GM12864 (cell line): ENCODE measurements at regions not wholly inside any gene's neighbourhood (a gene's known extent, or its start where the extent isn't known, plus 50 kb on each side); places are given as distances from the start of the nearest gene placed in this dataset.

Experiments
- DNase-seq: peaks from one replicate; pipeline ENCODE4 v3.0.0-alpha.2; 2011; ENCODE audit warnings: low read depth
- H3K4me3 ChIP-seq: 2 replicates; pipeline ENCODE4 v1.5.1; 2011; ENCODE audit warnings: mild to moderate bottlenecking, low read depth, low read length, control low read depth
- TF ChIP-seq, protein P1 (sequence below): IDR thresholded peaks from 2 replicates; pipeline ENCODE4 v1.5.1; 2011; ENCODE audit warnings: low read depth, mild to moderate bottlenecking, moderate library complexity, low read length, control low read depth, inconsistent platforms; ENCODE audit errors: missing control alignments

DNA sequence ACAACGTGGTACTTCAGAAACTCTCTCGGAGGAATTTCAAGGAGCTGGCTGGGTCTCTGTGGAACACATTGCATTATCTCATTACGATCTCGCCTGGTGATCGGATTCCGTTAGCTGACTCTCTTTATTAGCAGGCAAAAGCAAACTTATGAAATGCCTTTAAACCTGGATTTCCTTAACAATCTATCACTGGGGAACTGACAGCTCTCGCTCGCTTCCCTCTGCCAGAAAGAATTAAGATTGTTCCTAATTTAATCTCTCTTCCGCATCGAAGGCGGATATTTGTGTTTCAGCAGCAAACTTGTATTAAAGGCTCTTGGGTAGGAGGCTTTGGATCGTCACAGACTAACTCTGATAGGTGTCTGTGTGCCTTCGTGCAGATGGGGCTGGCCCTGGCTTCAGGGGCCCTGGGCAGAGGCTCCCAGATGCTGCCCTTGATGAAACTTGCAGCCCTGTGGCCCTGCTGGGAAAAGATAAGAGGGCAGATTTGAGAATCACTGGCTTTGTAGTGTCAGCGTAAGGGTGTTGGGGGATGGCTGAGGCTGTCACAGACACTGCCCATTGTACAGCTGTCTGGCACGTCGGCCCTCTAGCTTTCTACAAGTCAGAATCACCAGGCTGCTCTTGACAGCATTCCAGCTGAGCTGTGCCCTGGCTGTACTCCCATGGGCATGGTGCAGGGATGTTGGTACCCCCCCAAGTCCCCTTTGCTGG, 162.2 kb upstream of the NECTIN1 start:
- H3K4me3 ChIP-seq: no peak overlapping the region
- TF ChIP-seq, protein P1, sequence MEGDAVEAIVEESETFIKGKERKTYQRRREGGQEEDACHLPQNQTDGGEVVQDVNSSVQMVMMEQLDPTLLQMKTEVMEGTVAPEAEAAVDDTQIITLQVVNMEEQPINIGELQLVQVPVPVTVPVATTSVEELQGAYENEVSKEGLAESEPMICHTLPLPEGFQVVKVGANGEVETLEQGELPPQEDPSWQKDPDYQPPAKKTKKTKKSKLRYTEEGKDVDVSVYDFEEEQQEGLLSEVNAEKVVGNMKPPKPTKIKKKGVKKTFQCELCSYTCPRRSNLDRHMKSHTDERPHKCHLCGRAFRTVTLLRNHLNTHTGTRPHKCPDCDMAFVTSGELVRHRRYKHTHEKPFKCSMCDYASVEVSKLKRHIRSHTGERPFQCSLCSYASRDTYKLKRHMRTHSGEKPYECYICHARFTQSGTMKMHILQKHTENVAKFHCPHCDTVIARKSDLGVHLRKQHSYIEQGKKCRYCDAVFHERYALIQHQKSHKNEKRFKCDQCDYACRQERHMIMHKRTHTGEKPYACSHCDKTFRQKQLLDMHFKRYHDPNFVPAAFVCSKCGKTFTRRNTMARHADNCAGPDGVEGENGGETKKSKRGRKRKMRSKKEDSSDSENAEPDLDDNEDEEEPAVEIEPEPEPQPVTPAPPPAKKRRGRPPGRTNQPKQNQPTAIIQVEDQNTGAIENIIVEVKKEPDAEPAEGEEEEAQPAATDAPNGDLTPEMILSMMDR: no peak
- DNase-seq: no peak

DNA sequence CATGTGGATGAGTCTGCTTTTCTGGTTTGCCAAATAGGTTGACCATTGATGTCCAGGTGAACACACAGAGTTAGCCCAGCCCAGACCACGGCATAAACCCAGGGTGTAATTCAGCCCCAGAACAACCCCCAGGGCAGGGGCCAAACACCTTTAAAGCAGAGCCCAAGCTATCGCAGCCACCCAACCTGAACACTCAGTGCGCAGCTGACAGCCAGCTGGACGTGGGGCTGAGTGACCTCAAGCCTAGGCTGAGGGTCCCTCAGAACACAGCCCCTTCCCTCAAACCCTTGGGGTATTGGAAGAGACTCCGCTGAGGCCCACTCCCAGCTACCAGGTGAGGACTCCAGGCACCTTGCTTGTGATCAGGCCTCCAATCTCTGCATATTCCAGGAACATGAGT, 161.5 kb upstream of the NECTIN1 start:
- no peak overlapping the region for H3K4me3 ChIP-seq
- DNase-seq: no peak
- TF ChIP-seq, protein P1: no peak

DNA sequence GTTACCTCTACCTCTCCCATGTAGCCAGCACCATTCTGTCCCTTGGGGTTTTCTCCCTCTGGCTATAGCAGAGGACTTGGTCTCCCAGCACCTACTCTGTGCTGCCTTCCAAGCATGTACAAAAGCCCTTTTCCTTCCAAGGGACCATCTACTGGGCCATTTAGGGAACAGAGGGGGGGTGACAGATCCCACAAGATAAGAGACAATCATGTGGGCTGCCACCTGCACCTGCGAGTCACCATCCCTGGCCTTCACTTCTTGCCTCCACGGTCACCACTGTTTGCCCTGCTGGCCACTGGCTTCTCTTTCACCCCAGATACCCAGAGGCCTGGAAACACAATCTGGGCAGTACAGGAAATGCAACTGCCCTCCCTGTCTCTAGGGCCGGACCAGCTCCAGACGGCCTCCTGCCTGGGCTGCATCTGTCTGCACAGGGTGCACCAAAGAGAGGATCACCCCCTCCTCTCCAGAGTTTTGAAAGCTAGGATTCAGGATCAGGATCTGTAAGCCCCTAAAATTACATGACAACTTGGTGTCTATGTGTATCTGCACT, 160.8 kb upstream of the NECTIN1 start:
- TF ChIP-seq, protein P1: no peak
- DNase-seq: no peak
- no peak overlapping the region for H3K4me3 ChIP-seq

DNA sequence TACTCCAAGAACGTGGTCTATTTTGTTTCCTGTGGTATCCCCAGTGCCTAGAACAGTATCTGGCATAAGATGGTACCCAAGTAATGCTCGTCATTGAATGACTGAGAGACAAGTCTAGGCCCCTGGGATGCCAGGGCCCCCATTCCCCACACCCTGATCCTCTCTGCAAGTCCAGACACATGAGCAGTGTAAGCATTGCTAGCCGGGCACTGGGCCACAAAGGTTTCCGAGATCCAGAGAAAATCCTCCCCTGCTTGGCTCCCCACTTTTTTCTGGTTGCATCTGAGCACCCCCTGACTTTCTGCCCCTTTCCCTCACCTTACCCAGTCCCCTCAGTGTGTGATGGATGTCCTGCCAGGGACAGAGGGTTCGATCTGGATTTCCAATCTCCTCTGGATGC, 160.1 kb upstream of the NECTIN1 start:
- no peak for DNase-seq
- no peak overlapping the region for H3K4me3 ChIP-seq
- TF ChIP-seq, protein P1: no peak

DNA sequence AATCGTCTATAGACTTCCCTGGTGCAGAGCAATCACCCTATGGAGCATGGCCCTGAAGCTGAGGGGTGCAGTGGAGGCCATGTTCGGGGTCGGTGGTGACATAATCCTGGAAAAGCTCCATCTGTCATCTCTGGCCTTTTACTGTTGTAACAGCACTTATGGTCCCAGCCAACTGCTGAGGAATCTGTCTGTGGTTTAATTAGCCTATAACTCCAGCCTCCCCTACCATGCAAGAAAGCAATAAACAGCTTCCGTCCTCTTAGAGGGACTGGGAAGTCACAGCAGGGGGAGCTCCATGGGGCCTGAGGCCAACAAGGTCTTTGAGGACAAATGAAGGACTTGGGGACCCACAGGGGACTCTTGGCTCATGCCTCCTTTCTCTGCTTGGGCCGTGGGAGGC, 159.1 kb upstream of the NECTIN1 start:
- TF ChIP-seq, protein P1: no peak
- DNase-seq: no peak
- no peak overlapping the region for H3K4me3 ChIP-seq

DNA sequence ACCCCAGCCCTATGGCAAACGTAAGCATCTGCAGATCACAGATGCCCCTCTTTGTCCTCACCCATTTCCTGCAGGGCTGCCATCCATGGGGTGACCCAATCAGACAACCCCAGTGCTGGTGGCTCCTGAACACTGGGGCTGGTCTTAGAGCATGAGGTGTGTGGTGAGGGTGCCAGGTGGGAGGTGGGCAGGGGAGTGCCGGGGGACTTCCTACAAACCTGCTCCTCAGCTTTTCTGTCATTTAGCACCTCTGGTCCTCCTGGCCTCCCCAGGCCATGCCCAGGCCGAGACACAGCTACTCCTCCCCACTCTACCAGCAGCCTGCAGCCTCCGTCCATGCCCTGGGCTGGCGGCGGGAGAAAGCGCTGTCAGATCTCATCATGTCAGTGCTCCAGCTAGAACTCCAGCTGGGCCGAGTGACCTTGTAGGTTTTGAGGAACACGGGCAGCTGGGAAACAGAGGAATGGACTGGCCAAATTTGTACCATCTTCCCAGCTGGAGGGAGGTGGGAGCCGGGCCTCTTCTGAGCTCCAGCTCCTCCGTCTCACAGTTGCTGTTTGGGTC, 157.7 kb upstream of the NECTIN1 start:
- no peak overlapping the region for H3K4me3 ChIP-seq
- TF ChIP-seq, protein P1: no peak
- no peak for DNase-seq
